Activated CD4-positive, CD25-positive, alpha-beta regulatory T cell treated with anti-CD3 and anti-CD28 coated beads, Interleukin-2, amount 50 U/mL, for 16 hours (primary cell): ENCODE measurements at regions not wholly inside any gene's neighbourhood (a gene's known extent, or its start where the extent isn't known, plus 50 kb on each side); places are given as distances from the start of the nearest gene placed in this dataset.

Experiments used
- DNase-seq: peaks from one replicate; pipeline ENCODE4 v3.0.0-alpha.2; 2020; ENCODE audit warnings: low read depth, low spot score

GRCh38 chr5:82403724-82404123, 125.6 kb upstream of the RPS23 start:
- no peak for DNase-seq

GRCh38 chr5:82403026-82403425, 124.9 kb upstream of the RPS23 start:
- no peak for DNase-seq

GRCh38 chr5:82399111-82399510, 121.0 kb upstream of the RPS23 start:
- DNase-seq, result no peak

- no peak for DNase-seq
Measured at GRCh38 chr5:82397741-82398320, 119.7 kb upstream of the RPS23 start.

GRCh38 chr5:82396871-82397514, 118.8 kb upstream of the RPS23 start:
- DNase-seq, result no peak

- DNase-seq, result no peak
Measured at GRCh38 chr5:82396396-82396795, 118.2 kb upstream of the RPS23 start.

- no peak for DNase-seq
Measured at GRCh38 chr5:82393951-82394350, 115.8 kb upstream of the RPS23 start.

- no peak for DNase-seq
Measured at GRCh38 chr5:82390088-82390487, 111.9 kb upstream of the RPS23 start.

- DNase-seq, result no peak
Measured at GRCh38 chr5:82389347-82389746, 111.2 kb upstream of the RPS23 start.

- DNase-seq, result no peak
Measured at GRCh38 chr5:82388181-82388580, 110.0 kb upstream of the RPS23 start.

GRCh38 chr5:82387819-82388166, 109.6 kb upstream of the RPS23 start:
- no peak for DNase-seq

GRCh38 chr5:82387001-82387818, 109.1 kb upstream of the RPS23 start:
- no peak for DNase-seq

- no peak for DNase-seq
Measured at GRCh38 chr5:82386576-82386975, 108.4 kb upstream of the RPS23 start.

- no peak for DNase-seq
Measured at GRCh38 chr5:82384034-82384750, 106.0 kb upstream of the RPS23 start.

- DNase-seq, result no peak
Measured at GRCh38 chr5:82381591-82381990, 103.4 kb upstream of the RPS23 start.

GRCh38 chr5:82376307-82376706, 98.2 kb upstream of the RPS23 start:
- no peak for DNase-seq

- no peak for DNase-seq
Measured at GRCh38 chr5:82375488-82376244, 97.5 kb upstream of the RPS23 start.

- no peak for DNase-seq
Measured at GRCh38 chr5:82374637-82375036, 96.5 kb upstream of the RPS23 start.

GRCh38 chr5:82367930-82368329, 89.8 kb upstream of the RPS23 start:
- no peak for DNase-seq

GRCh38 chr5:82365744-82366228, 87.6 kb upstream of the RPS23 start:
- no peak for DNase-seq

GRCh38 chr5:82365026-82365425, 86.9 kb upstream of the RPS23 start:
- DNase-seq, result no peak
